Brain microvascular endothelial cell (primary cell): ENCODE measurements at regions not wholly inside any gene's neighbourhood (a gene's known extent, or its start where the extent isn't known, plus 50 kb on each side); places are given as distances from the start of the nearest gene placed in this dataset.

Source experiments
- DNase-seq: peaks from one replicate; pipeline ENCODE4 v3.0.0-alpha.2; 2020
- H3K27ac ChIP-seq: fragments of 250-450 bp; sonication (Bioruptor Pico); 2 replicates; pipeline ENCODE4 v1.5.1; 2020; ENCODE audit warnings: mild to moderate bottlenecking, moderate library complexity
- H3K27me3 ChIP-seq: fragments of 250-450 bp; sonication (Bioruptor Pico); replicated peaks from 2 replicates; pipeline ENCODE4 v1.5.1; 2020; ENCODE audit warnings: mild to moderate bottlenecking
- H3K36me3 ChIP-seq: fragments of 250-450 bp; sonication (Bioruptor Pico); replicated peaks from 2 replicates; pipeline ENCODE4 v1.5.1; 2020; ENCODE audit warnings: mild to moderate bottlenecking
- H3K4me3 ChIP-seq: 2 replicates; pipeline ENCODE4 v1.5.1; 2011; ENCODE audit warnings: low read depth, mild to moderate bottlenecking, control low read depth, low read length, moderate library complexity
- in situ Hi-C: cut with HindIII; loops from 2 replicates; pipeline ENCODE4 v1.10.0; 2017; ENCODE audit warnings: low sequenced_read_pairs, low pct_ligation_motif_present
- TF ChIP-seq, protein P1 (sequence below): IDR thresholded peaks from 2 replicates; pipeline ENCODE4 v1.5.1; 2011; ENCODE audit warnings: low read depth, mild to moderate bottlenecking, moderate library complexity, low read length, control low read depth, inconsistent platforms; ENCODE audit errors: missing control alignments

DNA sequence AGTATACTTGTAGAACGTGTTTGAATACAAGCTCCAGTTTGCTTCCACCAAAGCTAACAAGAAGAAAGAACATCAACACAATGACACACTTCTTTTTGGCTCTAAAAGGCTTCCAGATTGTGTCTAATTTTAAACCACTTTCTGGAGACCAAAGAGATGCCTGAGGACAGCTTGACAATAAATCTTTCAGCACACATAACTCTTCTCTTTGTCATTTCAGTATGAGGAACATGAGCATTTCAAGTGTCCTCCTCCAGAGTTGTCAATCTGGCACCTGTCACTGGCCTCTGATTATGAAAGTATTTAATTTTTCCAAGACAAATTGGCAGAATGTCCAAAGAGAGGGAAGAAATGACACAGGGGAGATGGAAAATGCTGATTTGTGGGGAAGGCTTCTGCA, 79.0 kb upstream of the TLR4 start:
- in situ Hi-C loops: no loop called here
- H3K27me3 ChIP-seq: no peaks in the 10 kb centered on the region
- TF ChIP-seq, protein P1, sequence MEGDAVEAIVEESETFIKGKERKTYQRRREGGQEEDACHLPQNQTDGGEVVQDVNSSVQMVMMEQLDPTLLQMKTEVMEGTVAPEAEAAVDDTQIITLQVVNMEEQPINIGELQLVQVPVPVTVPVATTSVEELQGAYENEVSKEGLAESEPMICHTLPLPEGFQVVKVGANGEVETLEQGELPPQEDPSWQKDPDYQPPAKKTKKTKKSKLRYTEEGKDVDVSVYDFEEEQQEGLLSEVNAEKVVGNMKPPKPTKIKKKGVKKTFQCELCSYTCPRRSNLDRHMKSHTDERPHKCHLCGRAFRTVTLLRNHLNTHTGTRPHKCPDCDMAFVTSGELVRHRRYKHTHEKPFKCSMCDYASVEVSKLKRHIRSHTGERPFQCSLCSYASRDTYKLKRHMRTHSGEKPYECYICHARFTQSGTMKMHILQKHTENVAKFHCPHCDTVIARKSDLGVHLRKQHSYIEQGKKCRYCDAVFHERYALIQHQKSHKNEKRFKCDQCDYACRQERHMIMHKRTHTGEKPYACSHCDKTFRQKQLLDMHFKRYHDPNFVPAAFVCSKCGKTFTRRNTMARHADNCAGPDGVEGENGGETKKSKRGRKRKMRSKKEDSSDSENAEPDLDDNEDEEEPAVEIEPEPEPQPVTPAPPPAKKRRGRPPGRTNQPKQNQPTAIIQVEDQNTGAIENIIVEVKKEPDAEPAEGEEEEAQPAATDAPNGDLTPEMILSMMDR: no peak
- H3K4me3 ChIP-seq: no peak overlapping the region
- no peak for DNase-seq
- no peaks in the 10 kb centered on the region for H3K36me3 ChIP-seq
- H3K27ac ChIP-seq: no peak overlapping the region

DNA sequence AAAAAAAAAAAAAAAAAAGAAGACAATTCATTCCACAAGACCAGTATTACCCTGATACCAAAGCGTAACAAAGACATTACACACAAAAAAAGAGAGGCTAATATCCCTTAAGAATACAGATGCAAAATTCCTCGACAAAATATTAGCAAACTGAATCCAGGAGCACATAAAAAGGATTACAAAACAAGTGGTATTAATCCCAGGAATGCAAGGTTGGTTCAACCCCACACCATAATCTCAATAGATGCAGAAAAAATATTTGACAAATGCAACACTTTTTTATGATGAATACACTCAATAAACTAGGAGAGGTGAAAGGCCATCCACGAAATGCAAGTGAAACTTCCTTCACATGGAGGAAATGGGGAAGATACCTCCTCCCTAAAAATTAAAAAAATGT, 80.1 kb upstream of the TLR4 start:
- no peak overlapping the region for H3K4me3 ChIP-seq
- H3K27me3 ChIP-seq: no peaks in the 10 kb centered on the region
- TF ChIP-seq, protein P1: no peak
- in situ Hi-C loops: no loop called here
- no peak for DNase-seq
- no peak overlapping the region for H3K27ac ChIP-seq
- H3K36me3 ChIP-seq: no peaks in the 10 kb centered on the region

DNA sequence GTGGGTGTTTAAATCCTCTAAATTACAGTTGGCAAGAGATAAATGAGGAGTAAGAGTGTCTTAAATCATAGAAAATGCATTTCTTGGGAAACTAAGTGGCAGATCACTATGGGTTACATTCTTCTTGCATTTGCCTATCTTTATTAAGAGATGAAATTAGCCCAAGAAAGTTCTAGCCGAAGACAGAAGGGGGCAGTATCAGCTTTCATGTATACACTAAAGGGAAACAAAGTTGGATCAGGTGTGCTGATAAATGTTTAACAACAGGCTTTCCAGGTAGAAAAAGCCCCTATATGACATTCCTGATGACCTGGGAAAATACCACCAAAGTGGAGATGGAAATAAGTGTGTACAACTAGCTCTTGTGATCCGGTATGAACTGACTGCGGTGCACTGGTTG, 81.9 kb upstream of the TLR4 start:
- H3K4me3 ChIP-seq: no peak overlapping the region
- H3K27ac ChIP-seq: no peak overlapping the region
- no peaks in the 10 kb centered on the region for H3K36me3 ChIP-seq
- TF ChIP-seq, protein P1: no peak
- in situ Hi-C loops: no loop called here
- no peaks in the 10 kb centered on the region for H3K27me3 ChIP-seq
- DNase-seq: no peak

DNA sequence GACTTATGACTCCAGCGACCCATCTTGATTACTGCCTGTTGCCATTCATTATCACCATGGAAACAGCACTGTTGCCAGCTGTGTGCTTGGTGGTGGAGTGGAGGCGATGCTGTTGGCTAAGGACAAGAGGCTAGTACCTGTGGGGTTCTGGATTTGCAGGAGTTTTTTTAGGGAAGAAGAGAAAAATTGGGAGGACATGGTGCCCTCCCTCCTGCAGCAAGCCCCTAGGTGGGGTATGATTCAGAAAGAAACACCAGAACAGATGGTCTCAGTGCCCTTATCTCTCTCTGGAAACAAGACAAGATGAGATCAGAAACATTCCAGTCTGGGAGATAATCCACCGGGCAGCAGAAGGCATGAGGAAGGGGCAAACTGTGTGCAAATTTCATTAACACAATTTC, 87.8 kb upstream of the TLR4 start:
- no peak overlapping the region for H3K4me3 ChIP-seq
- no peak for DNase-seq
- TF ChIP-seq, protein P1: no peak
- in situ Hi-C loops: no loop called here
- H3K27ac ChIP-seq: no peak overlapping the region
- no peaks in the 10 kb centered on the region for H3K36me3 ChIP-seq
- H3K27me3 ChIP-seq: no peaks in the 10 kb centered on the region

DNA sequence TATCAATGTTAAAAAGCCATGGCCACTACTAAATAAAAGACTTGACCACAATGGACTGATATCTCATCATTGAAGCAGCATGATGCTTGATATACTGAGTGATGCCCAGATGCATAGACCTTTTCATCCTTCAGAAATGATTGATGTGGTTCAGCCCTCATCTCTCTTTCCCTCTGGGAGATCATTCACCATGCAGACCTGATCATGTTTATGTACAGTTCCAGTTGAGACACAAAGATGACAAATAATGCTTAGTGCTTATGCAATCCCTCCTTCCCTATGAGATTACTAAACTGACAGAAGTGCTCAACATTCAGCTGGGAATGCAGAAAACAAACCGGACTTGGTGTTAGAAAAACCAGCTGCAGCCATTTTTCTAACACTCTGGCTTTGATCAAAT, 91.9 kb upstream of the TLR4 start:
- no peak overlapping the region for H3K4me3 ChIP-seq
- H3K27ac ChIP-seq: no peak overlapping the region
- H3K36me3 ChIP-seq: no peaks in the 10 kb centered on the region
- DNase-seq: no peak
- TF ChIP-seq, protein P1: no peak
- H3K27me3 ChIP-seq: no peaks in the 10 kb centered on the region
- in situ Hi-C loops: no loop called here

DNA sequence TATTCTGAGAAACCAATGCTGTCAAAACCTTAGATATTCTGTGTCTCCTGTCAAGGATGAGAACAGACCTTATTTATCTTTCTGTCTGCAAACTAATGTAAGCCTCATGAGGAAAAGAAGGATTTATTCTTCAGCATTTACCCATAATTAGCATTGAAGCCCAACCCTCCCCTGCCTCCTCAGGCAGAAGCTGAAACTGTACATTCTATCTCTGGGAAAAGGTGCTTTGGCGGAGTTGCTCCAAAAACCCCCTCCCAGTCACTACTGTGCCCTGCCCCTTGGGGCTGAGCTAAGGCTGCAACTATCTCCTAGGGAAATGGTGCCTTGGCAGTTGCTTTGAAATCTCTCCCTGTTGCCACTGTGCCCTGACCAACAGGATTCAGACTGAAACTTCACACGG, 106.2 kb upstream of the TLR4 start:
- in situ Hi-C loops: no loop called here
- no peaks in the 10 kb centered on the region for H3K27me3 ChIP-seq

More for the DNA sequence above, 106.2 kb upstream of the TLR4 start:
- DNase-seq: no peak
- Histone ChIP-seq H3K27ac (no peak overlapping the region), H3K4me3 (no peak overlapping the region), H3K36me3 (no peaks in the 10 kb centered on the region)
- TF ChIP-seq, protein P1: no peak
